Ovary (tissue), 7 donors: ENCODE measurements at regions not wholly inside any gene's neighbourhood (a gene's known extent, or its start where the extent isn't known, plus 50 kb on each side); places are given as distances from the start of the nearest gene placed in this dataset.

ENCODE experiments used
- DNase-seq, 5 donors: peaks; one replicate each; pipeline ENCODE4 v3.0.0-alpha.2; 2019 to 2020
- H3K27ac ChIP-seq, 2 donors: fragments of 200-600 bp; one replicate each; pipeline versions ENCODE4 v1.5.1 to v1.8.0; 2019 to 2022
- H3K27me3 ChIP-seq: fragments of 200-600 bp; one replicate; pipeline ENCODE4 v1.8.0; 2022
- H3K36me3 ChIP-seq: fragments of 200-600 bp; sonication (generic); one replicate; pipeline ENCODE4 v1.5.1; 2019
- H3K4me1 ChIP-seq: one replicate; pipeline ENCODE4 v1.8.1; 2013; ENCODE audit warnings: mild to moderate bottlenecking, moderate library complexity; ENCODE audit not compliant: insufficient read depth
- H3K4me3 ChIP-seq: fragments of 200-600 bp; sonication (generic); one replicate; pipeline ENCODE4 v1.5.1; 2017
- H3K9me3 ChIP-seq, 2 donors: fragments of 200-600 bp in 1 of 2; sonication (generic) in 1 of 2; one replicate each; pipeline versions ENCODE4 v1.5.1 to v1.8.1; 2013 to 2019; ENCODE audit warnings: mild to moderate bottlenecking in 1 of 2, moderate library complexity in 1 of 2
- EP300 ChIP-seq: sonication (generic); formaldehyde crosslinking; IDR thresholded peaks from one replicate; pipeline ENCODE4 v1.6.1; 2017; ENCODE audit warnings: antibody characterized with exemption
- POLR2A ChIP-seq: fragments of 450-650 bp; IDR thresholded peaks from one replicate; pipeline ENCODE4 v1.6.1; 2017; ENCODE audit warnings: antibody characterized with exemption, mild to moderate bottlenecking, moderate library complexity
- WGBS, 3 donors: extraction: QIAGEN DNeasy Blood & Tissue Kit in 1 of 3; methylation state at CpG; one replicate each; pipeline versions ENCODE4 v1.1.5 to v1.1.7; 2013 to 2017; 5-methylcytosine and 5-hydroxymethylcytosine counted together
- intact Hi-C, 4 donors: fragments of 100-400 bp; cut with DNase I; formaldehyde crosslinking; loops; one replicate each; pipeline versions ENCODE4 v1.11.0 to v1.15.1; 2022 to 2023
- TF ChIP-seq, protein P1 (sequence below), 3 donors: fragments of 450-650 bp in 2 of 3; fragments of 200-600 bp in 1 of 3; IDR thresholded peaks; one replicate each; pipeline versions ENCODE4 v1.5.1 to v1.8.0; 2016 to 2022; ENCODE audit warnings: antibody characterized with exemption in 3 of 3, mild to moderate bottlenecking in 1 of 3
- donor health status: DM: no; HTN: no; CAD: no; lungs with moderate emphysema.
- donor health status: DM: no; HTN: no; CAD: no.
- donor health status: Bipolar disorder and iron deficiency.
- donor health status: DM: no; HTN: no; CAD: no.
- donor health status: DM: yes; HTN: yes; CAD: no.

- DNase-seq, result no peak
- no peaks in the 10 kb centered on the region for H3K9me3 ChIP-seq
- no peaks in the 10 kb centered on the region for H3K36me3 ChIP-seq
- 70 to 75% (median 70%) methylated on average over 6 of the region's 6 CpGs for WGBS, 3 donors
- intact Hi-C loops, result no loop called here
- H3K27ac ChIP-seq, result no peak overlapping the region
- H3K4me1 ChIP-seq, result no peaks in the 10 kb centered on the region
- H3K4me3 ChIP-seq, result no peak overlapping the region
- TF ChIP-seq EP300, result no peak
- TF ChIP-seq, protein P1, sequence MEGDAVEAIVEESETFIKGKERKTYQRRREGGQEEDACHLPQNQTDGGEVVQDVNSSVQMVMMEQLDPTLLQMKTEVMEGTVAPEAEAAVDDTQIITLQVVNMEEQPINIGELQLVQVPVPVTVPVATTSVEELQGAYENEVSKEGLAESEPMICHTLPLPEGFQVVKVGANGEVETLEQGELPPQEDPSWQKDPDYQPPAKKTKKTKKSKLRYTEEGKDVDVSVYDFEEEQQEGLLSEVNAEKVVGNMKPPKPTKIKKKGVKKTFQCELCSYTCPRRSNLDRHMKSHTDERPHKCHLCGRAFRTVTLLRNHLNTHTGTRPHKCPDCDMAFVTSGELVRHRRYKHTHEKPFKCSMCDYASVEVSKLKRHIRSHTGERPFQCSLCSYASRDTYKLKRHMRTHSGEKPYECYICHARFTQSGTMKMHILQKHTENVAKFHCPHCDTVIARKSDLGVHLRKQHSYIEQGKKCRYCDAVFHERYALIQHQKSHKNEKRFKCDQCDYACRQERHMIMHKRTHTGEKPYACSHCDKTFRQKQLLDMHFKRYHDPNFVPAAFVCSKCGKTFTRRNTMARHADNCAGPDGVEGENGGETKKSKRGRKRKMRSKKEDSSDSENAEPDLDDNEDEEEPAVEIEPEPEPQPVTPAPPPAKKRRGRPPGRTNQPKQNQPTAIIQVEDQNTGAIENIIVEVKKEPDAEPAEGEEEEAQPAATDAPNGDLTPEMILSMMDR (IDR thresholded peaks at IDR 0.05), result no peak
- no peak for TF ChIP-seq POLR2A
- no peaks in the 10 kb centered on the region for H3K27me3 ChIP-seq
Measured at GRCh38 chr14:98233656-98234055, 1038.3 kb downstream of the BCL11B start.

- Histone ChIP-seq H3K27me3 (no peaks in the 10 kb centered on the region), H3K4me3 (no peak overlapping the region), H3K27ac (no peak overlapping the region), H3K9me3 (no peaks in the 10 kb centered on the region), H3K4me1 (no peaks in the 10 kb centered on the region), H3K36me3 (no peaks in the 10 kb centered on the region)
- intact Hi-C loops, result no loop called here
- DNase-seq, result no peak
- 53 to 76% (median 74%) methylated on average over 2 of the region's 2 CpGs for WGBS, 3 donors
- no peak for TF ChIP-seq EP300
- no peak for TF ChIP-seq POLR2A
- TF ChIP-seq, protein P1 (IDR thresholded peaks at IDR 0.05), result no peak
Measured at GRCh38 chr14:98234208-98234607, 1037.8 kb downstream of the BCL11B start.

- 80 to 88% (median 81%) methylated on average over 3 of the region's 3 CpGs for WGBS, 3 donors
- Histone ChIP-seq H3K4me1 (no peaks in the 10 kb centered on the region), H3K27me3 (no peaks in the 10 kb centered on the region), H3K9me3 (no peaks in the 10 kb centered on the region), H3K4me3 (no peak overlapping the region), H3K36me3 (no peaks in the 10 kb centered on the region), H3K27ac (no peak overlapping the region)
- intact Hi-C loops, result no loop called here
- DNase-seq, result no peak
- TF ChIP-seq, protein P1 (IDR thresholded peaks at IDR 0.05), result no peak
- no peak for TF ChIP-seq POLR2A
Measured at GRCh38 chr14:98236314-98236713, 1035.7 kb downstream of the BCL11B start.

GRCh38 chr14:98237939-98238338, 1034.1 kb downstream of the BCL11B start:
- H3K4me3 ChIP-seq, result no peak overlapping the region
- TF ChIP-seq EP300 (no peak), POLR2A (no peak)
- TF ChIP-seq, protein P1 (IDR thresholded peaks at IDR 0.05), result no peak
- H3K9me3 ChIP-seq, result no peaks in the 10 kb centered on the region
- H3K27ac ChIP-seq, result no peak overlapping the region
- no peaks in the 10 kb centered on the region for H3K4me1 ChIP-seq
- H3K36me3 ChIP-seq, result no peaks in the 10 kb centered on the region
- no peaks in the 10 kb centered on the region for H3K27me3 ChIP-seq
- WGBS, 3 donors, result 70 to 77% (median 77%) methylated on average over 4 of the region's 4 CpGs
- DNase-seq, result no peak
- intact Hi-C loops, result no loop called here

DNA sequence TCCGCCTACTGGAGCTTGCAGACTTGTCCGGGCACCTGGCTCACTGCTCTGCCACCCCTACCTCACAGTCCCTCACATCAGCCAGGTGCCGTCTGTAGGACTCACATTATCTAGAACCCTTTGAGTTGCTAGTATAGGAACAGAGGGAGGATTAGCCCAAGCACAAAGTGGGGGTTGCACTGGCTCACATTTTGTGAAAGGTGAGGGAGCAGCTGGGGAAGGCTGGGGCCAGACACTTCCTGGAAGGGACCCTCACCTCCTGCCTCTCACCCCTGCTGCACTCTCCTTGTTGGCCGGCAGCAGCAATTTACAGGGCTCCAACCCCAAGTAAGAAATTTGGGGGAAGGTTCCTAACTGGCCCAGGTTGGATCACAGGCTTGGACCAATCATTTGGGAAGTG, 1031.6 kb downstream of the BCL11B start:
- TF ChIP-seq, protein P1 (IDR thresholded peaks at IDR 0.05), result no peak
- no peak for TF ChIP-seq POLR2A
- no peak for TF ChIP-seq EP300
- Histone ChIP-seq H3K4me3 (no peak overlapping the region), H3K4me1 (no peaks in the 10 kb centered on the region), H3K27me3 (no peaks in the 10 kb centered on the region), H3K36me3 (no peaks in the 10 kb centered on the region), H3K9me3 (no peaks in the 10 kb centered on the region), H3K27ac (no peak overlapping the region)
- intact Hi-C loops, result no loop called here
- WGBS, 3 donors, result 76 to 86% (median 80%) methylated on average over 4 of the region's 4 CpGs
- no peak for DNase-seq
